HTR-8/SVneo (cell line): ENCODE measurements at regions not wholly inside any gene's neighbourhood (a gene's known extent, or its start where the extent isn't known, plus 50 kb on each side); places are given as distances from the start of the nearest gene placed in this dataset.
"Not testable (repeated sequence)": the region's sequence is repeated elsewhere in the genome, so short reads cannot be mapped to it uniquely, and the experiment has no call there.

Source experiments
- DNase-seq: peaks from one replicate; pipeline ENCODE4 v3.0.0; 2011; ENCODE audit warnings: low spot score, mixed read lengths; ENCODE audit not compliant: insufficient read length
- FAIRE-seq: peaks from 2 replicates; lab custom pipeline; 2011; peaks lifted over from hg19 to GRCh38; lab: Jason Lieb, UNC

- DNase-seq (no peak), FAIRE-seq (no peak)
These were observed 59.2 kb downstream of the IL12A start for GRCh38 chr3:160047876-160048275.

DNA sequence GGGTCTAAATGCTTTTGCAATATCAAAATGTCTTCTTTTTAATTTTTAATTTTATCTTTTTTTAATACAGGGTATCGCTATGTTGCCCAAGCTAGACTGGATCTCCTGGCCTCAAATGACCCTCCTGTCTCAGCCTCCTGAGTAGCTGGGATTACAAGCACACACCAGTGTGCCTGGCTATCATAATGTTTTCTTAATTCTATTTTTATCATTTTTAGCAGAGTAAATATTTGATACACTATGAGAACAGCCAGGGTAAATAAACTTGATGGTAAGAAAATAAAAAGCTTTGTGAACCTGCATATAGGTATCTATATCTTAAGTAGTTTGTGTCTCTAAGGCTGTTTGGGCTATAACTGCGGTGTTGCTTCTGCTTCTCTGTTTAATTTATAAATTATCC, 60.4 kb downstream of the IL12A start:
- DNase-seq (no peak), FAIRE-seq (no peak)

- FAIRE-seq (no peak), DNase-seq (no peak)
These were observed 60.9 kb downstream of the IL12A start for GRCh38 chr3:160049565-160049964.

- DNase-seq (no peak), FAIRE-seq (no peak)
These were observed 61.4 kb downstream of the IL12A start for GRCh38 chr3:160049988-160050387.

GRCh38 chr3:160052385-160053047, 63.9 kb downstream of the IL12A start:
- FAIRE-seq (no peak), DNase-seq (no peak)

GRCh38 chr3:160053048-160053391, 64.4 kb downstream of the IL12A start:
- DNase-seq, result no peak
- no peak for FAIRE-seq

DNA sequence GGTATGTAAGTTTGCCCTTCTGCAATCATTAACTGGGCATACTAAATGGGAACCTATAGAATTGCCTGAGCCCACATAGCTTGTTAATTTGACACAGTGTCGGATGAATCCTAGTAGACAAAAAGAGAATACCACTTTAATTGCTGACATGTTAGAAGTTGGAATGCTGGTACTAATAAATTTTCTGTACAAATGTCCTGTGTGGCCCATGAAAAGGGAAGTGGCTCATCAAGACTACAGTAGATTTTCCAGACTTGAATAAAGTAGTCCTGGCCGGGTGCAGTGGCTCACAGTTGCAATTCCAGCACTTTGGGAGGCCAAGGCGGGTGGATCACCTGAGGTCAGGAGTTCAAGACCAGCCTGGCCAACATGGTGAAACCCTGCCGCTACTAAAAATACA, 66.2 kb downstream of the IL12A start:
- not testable (repeated sequence) for FAIRE-seq

DNA sequence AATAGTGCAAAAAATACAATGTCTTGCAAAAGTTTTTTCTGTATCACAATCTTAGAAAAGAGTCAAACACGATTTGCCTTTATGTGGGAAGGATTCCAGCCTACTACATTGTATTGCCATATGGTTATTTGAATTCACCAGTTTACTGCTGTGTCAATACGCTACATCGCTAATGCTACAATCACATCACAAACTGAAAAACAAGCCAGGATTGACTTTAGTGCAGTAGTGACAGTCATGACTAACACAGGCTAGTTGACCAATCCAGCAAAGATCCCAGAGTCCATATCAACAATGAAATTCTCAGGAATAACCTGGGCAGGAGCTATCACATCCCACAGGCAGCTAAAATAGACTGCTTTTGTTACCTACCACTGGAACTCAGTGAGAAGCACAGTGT, 67.0 kb downstream of the IL12A start:
- peak; percentile 38 for FAIRE-seq
- no peak for DNase-seq

More for the DNA sequence above, 66.2 kb downstream of the IL12A start:
- DNase-seq, result not testable (repeated sequence)

DNA sequence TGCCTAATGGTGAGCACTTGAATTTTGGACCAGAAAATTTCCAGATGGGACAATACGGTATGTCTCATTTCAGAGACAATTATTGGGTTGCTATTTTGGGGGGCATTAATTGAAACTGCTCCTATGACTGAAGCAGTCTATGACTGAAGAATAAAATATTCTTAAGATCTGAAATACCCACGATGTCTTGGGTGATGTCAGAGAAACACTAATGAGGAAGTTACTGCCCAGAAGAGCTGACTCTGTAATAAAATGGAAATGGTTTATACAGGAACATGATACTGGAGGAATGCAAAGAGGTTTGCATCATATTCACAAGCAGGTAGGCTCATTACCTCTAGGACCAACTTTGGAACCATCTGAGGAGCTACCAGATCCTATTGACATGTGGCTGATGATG, 68.7 kb downstream of the IL12A start:
- DNase-seq, result no peak
- FAIRE-seq, result no peak

- DNase-seq (no peak), FAIRE-seq (no peak)
These were observed 71.9 kb downstream of the IL12A start for GRCh38 chr3:160060409-160061027.

DNA sequence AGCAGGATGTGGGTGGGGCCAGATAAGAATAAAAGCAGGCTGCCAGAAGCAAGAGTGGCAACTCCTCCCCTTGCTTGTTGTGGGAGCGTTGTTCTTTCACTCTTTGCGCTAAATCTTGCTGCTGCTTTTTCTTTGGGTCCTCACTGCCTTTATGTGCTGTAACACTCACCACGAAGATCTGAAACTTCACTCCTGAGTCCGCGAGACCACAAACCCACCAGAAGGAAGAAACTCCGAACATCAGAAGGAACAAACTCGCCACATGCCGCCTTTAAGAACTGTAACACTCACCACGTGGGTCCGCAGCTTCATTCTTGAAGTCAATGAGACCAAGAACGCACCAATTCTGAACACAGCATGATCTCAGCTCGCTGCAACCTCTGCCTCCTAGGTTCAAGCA, 72.9 kb downstream of the IL12A start:
- no peak for FAIRE-seq
- no peak for DNase-seq

DNA sequence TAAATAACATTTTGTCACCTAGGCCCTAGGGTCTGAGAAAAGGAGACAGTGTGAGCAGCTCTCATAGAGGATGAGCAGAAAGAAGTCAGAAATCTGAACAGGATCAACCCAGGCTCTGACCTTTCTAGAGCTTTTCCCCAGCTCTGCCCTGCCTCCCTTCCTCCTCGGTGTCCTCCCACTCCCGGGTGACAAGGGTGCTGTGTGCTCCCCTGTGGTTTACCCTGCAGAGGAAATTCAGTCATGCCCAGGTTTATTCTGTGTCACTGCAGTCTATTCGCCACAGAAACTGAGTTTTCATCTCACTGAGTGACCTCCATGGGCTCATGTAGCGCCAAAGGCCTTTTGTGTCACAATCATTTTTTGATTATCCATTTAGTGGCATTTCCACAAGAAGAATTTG, 76.6 kb downstream of the IL12A start:
- DNase-seq (no peak), FAIRE-seq (no peak)

- FAIRE-seq (no peak), DNase-seq (no peak)
These were observed 77.2 kb downstream of the IL12A start for GRCh38 chr3:160065786-160066185.

- no peak for FAIRE-seq
These were observed 81.4 kb downstream of the IL12A start for GRCh38 chr3:160069986-160070385.

GRCh38 chr3:160076519-160076918, 87.9 kb downstream of the IL12A start:
- DNase-seq (no peak), FAIRE-seq (no peak)

More at GRCh38 chr3:160069986-160070385, 81.4 kb downstream of the IL12A start:
- no peak for DNase-seq

DNA sequence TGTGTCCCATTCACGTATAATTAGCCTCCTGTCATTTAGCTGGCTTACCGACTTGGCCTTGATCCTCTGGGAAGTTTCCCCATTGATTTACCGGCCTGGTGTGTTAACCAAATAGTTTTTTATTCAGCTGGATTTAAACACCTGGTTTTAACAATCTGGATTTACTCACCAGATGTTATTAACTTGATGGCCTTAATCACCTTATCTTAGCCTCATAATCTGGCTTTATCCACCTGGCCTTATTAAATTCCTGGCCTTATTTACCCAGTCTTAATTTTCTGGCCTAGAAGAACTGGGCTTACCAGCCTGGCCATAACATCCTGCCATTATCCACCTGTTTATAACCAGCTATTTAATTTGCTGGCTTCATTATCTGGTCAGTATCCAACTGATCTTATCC, 89.9 kb downstream of the IL12A start:
- DNase-seq (no peak), FAIRE-seq (no peak)

- FAIRE-seq (no peak), DNase-seq (no peak)
These were observed 93.4 kb downstream of the IL12A start for GRCh38 chr3:160081958-160082533.

- DNase-seq, result no peak
- FAIRE-seq, result no peak
These were observed 96.4 kb downstream of the IL12A start for GRCh38 chr3:160084998-160085397.

DNA sequence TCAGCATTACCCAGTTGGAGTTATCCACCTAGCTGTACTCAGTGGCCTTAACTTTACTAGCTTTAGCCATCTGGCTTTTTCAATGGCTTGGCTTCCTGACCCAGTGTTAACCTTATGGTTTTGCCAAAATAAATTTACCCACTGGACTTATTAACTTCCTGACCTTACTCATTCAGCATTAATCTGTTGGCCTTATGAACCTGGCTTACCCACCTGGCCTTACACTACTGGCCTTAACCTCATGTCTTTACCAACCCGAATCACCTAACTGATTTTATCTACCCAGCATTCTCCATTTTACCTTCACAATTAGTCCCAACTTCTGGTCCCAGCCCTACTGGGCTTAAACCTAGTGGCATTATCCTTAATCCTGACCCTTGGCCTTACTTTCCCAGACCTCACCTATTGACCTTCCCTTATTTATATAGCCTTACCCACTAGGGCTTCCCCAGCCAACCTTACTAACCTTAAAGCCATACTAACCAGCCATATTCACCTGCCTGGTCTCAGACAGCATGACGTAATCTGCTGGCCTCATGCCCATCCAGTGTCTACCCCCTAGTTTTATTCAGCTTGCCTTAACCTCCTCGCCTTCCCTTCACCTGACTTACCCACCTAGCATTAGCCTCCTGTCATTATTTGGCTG, 100.0 kb downstream of the IL12A start:
- FAIRE-seq (no peak), DNase-seq (no peak)

DNA sequence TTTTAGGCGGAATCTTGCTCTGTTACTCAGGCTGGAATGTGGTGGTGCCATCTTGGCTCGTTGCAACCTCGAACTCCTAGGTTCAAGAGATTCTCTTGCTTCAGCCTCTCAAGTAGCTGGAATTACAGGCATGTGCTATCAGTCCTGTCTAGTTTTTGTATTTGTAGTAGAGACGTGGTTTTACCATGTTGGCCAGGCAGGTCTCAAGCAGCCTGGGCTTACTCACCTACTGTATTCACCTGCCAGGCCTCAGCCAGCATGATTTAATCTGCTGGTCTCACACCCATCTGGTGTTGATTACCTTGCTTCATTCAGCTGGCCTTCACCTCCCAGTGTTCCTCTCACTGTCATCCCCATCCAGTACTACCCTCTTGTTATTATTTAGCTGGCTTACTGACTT, 102.0 kb downstream of the IL12A start:
- FAIRE-seq, result no peak
- no peak for DNase-seq

DNA sequence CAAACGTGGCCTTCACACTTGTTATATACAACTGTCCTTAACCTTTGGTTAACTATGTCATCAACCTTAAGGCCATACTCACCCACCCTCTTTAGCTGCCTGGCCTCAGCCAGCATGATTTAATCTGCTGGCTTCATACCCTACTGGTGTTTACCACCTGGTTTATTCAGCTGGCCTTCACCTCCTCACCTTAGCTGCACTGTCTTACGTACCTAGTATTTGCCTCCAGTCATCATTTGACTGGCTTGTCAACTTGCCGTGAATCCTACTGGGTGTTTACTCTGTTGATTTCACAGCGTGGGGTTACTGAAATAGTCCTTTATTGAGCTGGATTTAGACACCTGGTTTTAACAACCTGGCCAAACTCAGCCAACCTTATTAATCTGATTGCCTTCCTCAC, 102.8 kb downstream of the IL12A start:
- FAIRE-seq, result no peak
- DNase-seq, result no peak
